ENCODE measurements at regions not wholly inside any gene's neighbourhood (a gene's known extent, or its start where the extent isn't known, plus 50 kb on each side); places are given as distances from the start of the nearest gene placed in this dataset.
"Not testable (repeated sequence)": the region's sequence is repeated elsewhere in the genome, so short reads cannot be mapped to it uniquely, and the experiment has no call there.

GRCh38 chr4:79739912-79740311 is 331.9 kb upstream of the GK2 start:
- no peak for DNase-seq

GRCh38 chr4:79723507-79723906 is 315.5 kb upstream of the GK2 start:
- DNase-seq: no peak

GRCh38 chr4:79700356-79700755 is 292.3 kb upstream of the GK2 start:
- DNase-seq: no peak

GRCh38 chr4:79697444-79697843 is 289.4 kb upstream of the GK2 start:
- no peak for DNase-seq

- DNase-seq: not testable (repeated sequence)
Measured at GRCh38 chr4:79696534-79696933, 288.5 kb upstream of the GK2 start.

GRCh38 chr4:79695848-79696247 is 287.8 kb upstream of the GK2 start:
- no peak for DNase-seq

GRCh38 chr4:79689740-79690139 is 281.7 kb upstream of the GK2 start:
- DNase-seq: no peak

- DNase-seq: no peak
Measured at GRCh38 chr4:79688691-79689090, 280.7 kb upstream of the GK2 start.

- DNase-seq: no peak
Measured at GRCh38 chr4:79687006-79687405, 279.0 kb upstream of the GK2 start.

GRCh38 chr4:79685542-79685941 is 277.5 kb upstream of the GK2 start:
- DNase-seq: no peak

- DNase-seq: no peak
Measured at GRCh38 chr4:79684516-79684915, 276.5 kb upstream of the GK2 start.

- no peak for DNase-seq
Measured at GRCh38 chr4:79682801-79683530, 274.9 kb upstream of the GK2 start.

- DNase-seq: no peak
Measured at GRCh38 chr4:79682161-79682560, 274.1 kb upstream of the GK2 start.

- DNase-seq: no peak
Measured at GRCh38 chr4:79679859-79680258, 271.8 kb upstream of the GK2 start.

GRCh38 chr4:79678472-79679202 is 270.6 kb upstream of the GK2 start:
- no peak for DNase-seq

- no peak for DNase-seq
Measured at GRCh38 chr4:79676705-79677104, 268.7 kb upstream of the GK2 start.

GRCh38 chr4:79674906-79675305 is 266.9 kb upstream of the GK2 start:
- not testable (repeated sequence) for DNase-seq

- DNase-seq: no peak
Measured at GRCh38 chr4:79673898-79674297, 265.9 kb upstream of the GK2 start.

- DNase-seq: no peak
Measured at GRCh38 chr4:79673377-79673776, 265.3 kb upstream of the GK2 start.

- no peak for DNase-seq
Measured at GRCh38 chr4:79666875-79667274, 258.8 kb upstream of the GK2 start.

- no peak for DNase-seq
Measured at GRCh38 chr4:79666112-79666511, 258.1 kb upstream of the GK2 start.

GRCh38 chr4:79663865-79664264 is 255.8 kb upstream of the GK2 start:
- DNase-seq: no peak

- no peak for DNase-seq
Measured at GRCh38 chr4:79663141-79663540, 255.1 kb upstream of the GK2 start.

GRCh38 chr4:79662651-79663050 is 254.6 kb upstream of the GK2 start:
- no peak for DNase-seq

- no peak for DNase-seq
Measured at GRCh38 chr4:79661196-79661595, 253.2 kb upstream of the GK2 start.
